Heart left ventricle (tissue), 16 donors: ENCODE measurements at regions not wholly inside any gene's neighbourhood (a gene's known extent, or its start where the extent isn't known, plus 50 kb on each side); places are given as distances from the start of the nearest gene placed in this dataset.
"Not testable (repeated sequence)": the region's sequence is repeated elsewhere in the genome, so short reads cannot be mapped to it uniquely, and the experiment has no call there.

ENCODE experiments used
- ATAC-seq, 4 donors: fragments of 200-7000 bp; cut with Tn5 transposase; one replicate each; pipeline ENCODE4 v1.9.1; 2020 to 2022; ENCODE audit warnings: moderate library complexity in 4 of 4, mild to moderate bottlenecking in 3 of 4, moderate number of reproducible peaks in 1 of 4
- DNase-seq, 5 donors: peaks; one replicate each; pipeline ENCODE4 v3.0.0-alpha.2; 2020
- H3K27ac ChIP-seq, 12 donors: fragments of 200-600 bp; sonication (generic) in 4 of 12; one replicate each; pipeline versions ENCODE4 v1.5.0 to v1.8.0; 2016 to 2022; ENCODE audit warnings: mild to moderate bottlenecking in 2 of 12
- H3K27me3 ChIP-seq, 9 donors: fragments of 200-600 bp; sonication (generic) in 2 of 9; one replicate each; pipeline versions ENCODE4 v1.5.1 to v1.8.0; 2016 to 2022; ENCODE audit warnings: mild to moderate bottlenecking in 3 of 9
- H3K36me3 ChIP-seq, 9 donors: fragments of 200-600 bp; sonication (generic) in 2 of 9; one replicate each; pipeline versions ENCODE4 v1.5.0 to v1.8.0; 2018 to 2022; ENCODE audit warnings: mild to moderate bottlenecking in 2 of 9
- H3K4me1 ChIP-seq, 12 donors: fragments of 200-600 bp; sonication (generic) in 4 of 12; one replicate each; pipeline versions ENCODE4 v1.5.0 to v1.8.0; 2016 to 2022; ENCODE audit warnings: mild to moderate bottlenecking in 3 of 12
- H3K4me3 ChIP-seq, 12 donors: fragments of 200-600 bp; sonication (generic) in 4 of 12; one replicate each; pipeline versions ENCODE4 v1.5.0 to v1.8.0; 2017 to 2022; ENCODE audit warnings: mild to moderate bottlenecking in 9 of 12, moderate library complexity in 4 of 12
- H3K9me3 ChIP-seq, 12 donors: fragments of 200-600 bp; sonication (generic) in 4 of 12; one replicate each; pipeline versions ENCODE4 v1.5.0 to v1.8.0; 2016 to 2022; ENCODE audit warnings: mild to moderate bottlenecking in 1 of 12
- WGBS, 4 donors: extraction: QIAGEN DNeasy Blood & Tissue Kit in 2 of 4; methylation state at CpG; one replicate each; pipeline versions ENCODE4 v1.1.5 to v1.1.7; 2013 to 2018; 5-methylcytosine and 5-hydroxymethylcytosine counted together
- intact Hi-C, 10 donors: fragments of 100-400 bp; cut with DNase I; formaldehyde crosslinking; loops; one replicate each; pipeline versions ENCODE4 v1.11.1 to v1.14.2; 2022
- donor health status: ischemic (EF 13 %, LVEDD 7.1; RV severe dilation, severe dysfunction).
- donor health status: healthy with polysubstance abuse.
- donor health status: DM: no; HTN: yes; CAD: no.
- donor health status: DM: no; HTN: no; CAD: no.
- donor health status: ischemic (EF 25% LVEDD 6.9; RV normal size, moderate dysfunction).
- donor health status: ischemic (EF 25% LVEDD 5.7; RV mildly dilated, moderate dysfunction).
- donor health status: healthy.
- donor health status: DM: yes; HTN: yes; CAD: no.
- donor health status: ischemic (EF 35%, LVEDD 5.7; RV mildly dilated, moderate dysfunction).
- donor health status: nonischemic (EF 11% LVEDD 7.7; RV severe dilation, severe dysfunction).
- donor health status: DM: yes; HTN: yes; CAD: no.
- donor health status: PGD.
- donor health status: ischemic (EF 29% LVEDD 5.4; RV normal size, mild dysfunction).
- donor health status: nonischemic (EF 23%, LVEDD 6.1; RV moderate dilation, normal function).

DNA sequence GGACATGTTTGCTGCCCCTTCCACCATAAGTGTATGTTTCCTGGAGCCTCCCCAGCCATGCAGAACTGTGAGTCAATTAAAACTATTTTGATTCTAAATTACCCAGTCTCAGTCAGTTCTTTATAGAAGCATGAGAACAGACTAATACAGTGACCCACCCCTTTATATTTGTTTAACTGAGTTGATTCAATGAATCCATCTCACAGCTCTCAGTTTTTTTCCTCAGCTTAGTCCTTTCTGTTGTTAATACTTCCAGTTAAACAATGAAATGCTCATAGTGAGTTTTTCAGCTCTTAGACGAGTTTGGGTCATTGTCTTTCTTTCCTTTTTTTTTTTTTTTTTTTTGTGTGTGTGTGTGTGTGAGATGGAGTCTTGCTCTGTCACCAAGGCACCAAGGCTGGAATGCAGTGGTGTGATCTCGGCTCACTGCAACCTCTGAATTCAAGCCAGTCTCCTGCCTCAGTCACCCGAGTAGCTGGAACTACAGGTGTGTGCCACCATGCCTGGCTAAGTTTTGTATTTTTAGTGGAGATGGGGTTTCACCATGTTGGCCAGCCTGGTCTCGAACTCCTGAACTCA is 627.4 kb downstream of the SPATA31A7 start:
- H3K4me1 ChIP-seq, ATAC-seq, H3K27ac ChIP-seq, H3K4me3 ChIP-seq, DNase-seq, H3K9me3 ChIP-seq, intact Hi-C loops, H3K36me3 ChIP-seq, H3K27me3 ChIP-seq: not testable (repeated sequence)
- WGBS, 4 donors = 60 to 78% methylated on average over 1 of the region's 4 CpGs; no CpG with 5 or more reads in 2 of the 4 donors

DNA sequence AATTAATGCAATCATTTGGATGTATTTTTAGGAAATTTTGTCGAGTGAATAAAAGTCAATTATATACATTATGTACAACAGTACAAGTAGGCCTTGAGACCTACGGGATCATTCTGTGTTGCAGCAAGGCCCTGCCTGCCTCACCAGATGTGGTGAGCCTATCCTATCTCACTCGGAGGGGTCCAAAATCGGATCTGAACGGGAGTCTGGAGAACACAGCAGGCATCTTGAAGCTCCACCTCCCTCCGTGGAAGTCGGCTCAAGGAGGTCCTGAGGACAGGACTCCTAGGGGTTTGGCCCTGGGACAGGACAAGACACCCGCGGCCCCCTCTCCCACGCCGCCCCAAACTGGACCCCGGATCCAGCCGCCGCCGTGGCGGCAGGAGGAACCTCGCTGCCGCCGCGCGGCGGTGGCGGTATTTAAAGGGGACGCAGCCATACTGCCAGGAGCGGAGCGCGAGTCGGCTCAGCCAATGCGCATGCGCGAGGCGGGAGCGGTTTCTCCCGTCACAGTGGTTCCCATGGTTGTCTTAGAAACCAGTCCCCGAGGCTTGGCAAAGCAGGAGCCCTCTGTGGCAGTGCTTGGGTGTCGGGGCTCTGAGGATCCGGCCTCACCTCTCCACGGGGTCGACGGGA is 663.9 kb downstream of the SPATA31A7 start:
- intact Hi-C loops, H3K36me3 ChIP-seq, H3K4me1 ChIP-seq, H3K27me3 ChIP-seq, H3K9me3 ChIP-seq: not testable (repeated sequence)
- peak in 3 of 4 donors; percentile 77 to 89 (median 81) for ATAC-seq
- WGBS, 4 donors = 0% methylated on average over 15 of the region's 40 CpGs; no CpG with 5 or more reads in 2 of the 4 donors
- Histone ChIP-seq H3K27ac (peak overlapping the region in 2 of 12 donors; percentile 38 to 60), H3K4me3 (peak overlapping the region in 10 of 12 donors; percentile 42 to 54 (median 47))
- peak; percentile 78 to 96 (median 87) for DNase-seq

DNA sequence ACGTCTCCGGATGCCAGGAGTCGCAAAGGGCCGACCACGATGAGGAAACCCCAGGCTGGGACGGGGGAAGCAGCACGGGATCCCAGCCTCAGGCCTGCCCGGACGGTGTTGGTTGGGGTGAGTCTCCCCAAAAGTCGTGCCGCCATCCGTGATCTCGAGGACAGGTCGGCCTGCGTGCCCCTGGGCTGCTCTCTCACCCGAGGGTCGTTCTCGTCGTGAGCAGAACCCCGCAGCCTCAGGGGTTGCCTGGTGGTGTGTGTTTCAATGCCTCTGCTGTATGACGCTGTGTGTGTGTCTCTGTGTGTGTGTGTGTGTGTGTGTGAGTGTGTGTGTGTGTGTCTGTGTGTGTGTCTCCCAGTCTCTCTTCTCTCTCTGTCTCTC is 664.4 kb downstream of the SPATA31A7 start:
- intact Hi-C loops, ATAC-seq, H3K4me1 ChIP-seq, H3K27me3 ChIP-seq, H3K9me3 ChIP-seq, H3K36me3 ChIP-seq: not testable (repeated sequence)
- 17 to 21% methylated on average over 7 to 8 of the region's 21 CpGs; no CpG with 5 or more reads in 2 of the 4 donors for WGBS, 4 donors
- Histone ChIP-seq H3K4me3 (peak overlapping the region in 10 of 12 donors; percentile 42 to 54 (median 47)), H3K27ac (peak overlapping the region in 2 of 12 donors; percentile 38 to 60)
- peak in 4 of 5 donors; percentile 1 to 41 (median 14) for DNase-seq

DNA sequence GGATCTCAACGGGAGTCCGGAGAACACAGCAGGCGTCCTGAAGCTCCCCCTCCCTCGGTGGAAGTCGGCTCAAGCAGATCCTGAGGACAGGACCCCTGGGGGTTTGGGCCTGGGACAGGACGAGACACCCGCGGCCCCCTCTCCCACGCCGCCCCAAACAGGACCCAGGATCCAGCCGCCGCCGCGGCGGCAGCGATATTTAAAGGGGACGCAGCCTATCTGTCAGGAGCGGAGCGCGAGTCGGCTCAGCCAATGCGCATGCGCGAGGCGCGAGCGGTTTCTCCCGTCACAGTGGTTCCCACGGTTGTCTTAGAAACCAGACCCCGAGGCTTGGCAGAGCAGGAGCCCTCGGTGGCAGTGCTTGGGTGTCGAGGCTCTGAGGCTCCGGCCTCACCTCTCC is 666.4 kb downstream of the SPATA31A7 start:
- ATAC-seq = peak; percentile 78 to 90 (median 88)
- H3K27me3 ChIP-seq, DNase-seq, H3K27ac ChIP-seq, intact Hi-C loops, H3K4me3 ChIP-seq, H3K36me3 ChIP-seq, H3K9me3 ChIP-seq, H3K4me1 ChIP-seq: not testable (repeated sequence)
- WGBS, 4 donors = no CpG with 5 or more reads among the region's 33 CpGs

DNA sequence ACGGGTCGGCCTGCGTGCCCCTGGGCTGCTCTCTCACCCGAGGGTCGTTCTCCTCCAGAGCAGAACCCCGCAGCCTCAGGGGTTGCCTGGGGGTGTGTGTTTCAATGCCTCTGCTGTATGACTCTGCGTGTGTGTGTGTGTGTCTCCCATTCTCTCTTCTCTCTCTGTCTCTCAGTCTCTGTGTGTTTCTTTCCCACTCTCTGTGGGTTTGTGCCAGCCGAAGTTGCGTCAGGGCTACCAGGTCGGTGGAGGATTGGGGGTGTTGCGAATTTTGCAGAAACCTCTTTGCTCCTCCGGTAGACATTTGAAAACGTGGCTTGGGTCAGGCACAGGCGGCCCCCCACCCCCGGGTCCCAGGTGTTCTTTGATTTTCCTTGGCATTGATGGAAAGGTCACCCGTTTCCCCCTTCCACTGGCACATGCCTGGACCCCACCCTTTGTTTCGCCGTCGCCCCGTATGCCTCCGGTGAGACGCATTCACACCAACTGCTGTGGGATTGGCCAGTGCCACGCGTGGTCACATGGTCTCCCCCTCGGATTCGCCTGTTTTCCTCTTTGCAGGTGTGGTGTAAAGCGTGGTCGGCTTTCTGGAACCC is 667.1 kb downstream of the SPATA31A7 start:
- 22 to 56% (median 51%) methylated on average over 4 to 8 of the region's 28 CpGs; no CpG with 5 or more reads in 1 of the 4 donors for WGBS, 4 donors
- H3K27ac ChIP-seq, ATAC-seq, H3K4me3 ChIP-seq, H3K9me3 ChIP-seq, H3K36me3 ChIP-seq, H3K27me3 ChIP-seq, intact Hi-C loops, H3K4me1 ChIP-seq: not testable (repeated sequence)
- peak in 2 of 5 donors; percentile 18 to 29 for DNase-seq

DNA sequence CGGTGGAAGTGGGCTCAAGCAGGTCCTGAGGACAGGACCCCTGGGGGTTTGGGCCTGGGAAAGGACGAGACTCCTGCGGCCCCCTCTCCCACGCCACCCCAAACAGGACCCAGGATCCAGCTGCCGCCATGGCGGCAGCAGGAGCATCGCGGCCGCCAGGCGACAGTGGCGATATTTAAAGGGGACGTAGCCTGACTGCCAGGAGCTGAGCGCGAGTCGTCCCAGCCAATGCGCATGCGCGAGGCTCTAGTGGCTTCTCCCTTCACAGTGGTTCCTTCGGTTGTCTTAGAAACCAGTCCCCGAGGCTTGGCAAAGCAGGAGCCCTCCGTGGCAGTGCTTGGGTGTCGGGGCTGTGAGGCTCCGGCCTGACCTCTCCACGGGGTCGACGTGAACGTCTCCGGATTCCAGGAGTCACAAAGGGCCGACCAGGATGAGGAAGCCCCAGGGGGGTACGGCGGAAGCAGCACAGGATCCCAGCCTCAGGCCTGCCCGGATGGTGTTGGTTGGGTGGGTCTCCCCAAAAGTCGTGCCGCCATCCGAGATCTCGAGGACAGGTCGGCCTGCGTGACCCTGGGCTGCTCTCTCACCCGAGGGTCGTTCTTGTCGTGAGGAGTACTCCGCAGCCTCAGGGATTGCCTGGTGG is 668.0 kb downstream of the SPATA31A7 start:
- DNase-seq, intact Hi-C loops, H3K27me3 ChIP-seq, H3K4me1 ChIP-seq, H3K36me3 ChIP-seq, H3K4me3 ChIP-seq, H3K27ac ChIP-seq, H3K9me3 ChIP-seq: not testable (repeated sequence)
- peak; percentile 67 to 94 (median 92) for ATAC-seq
- WGBS, 4 donors = no CpG with 5 or more reads among the region's 42 CpGs

DNA sequence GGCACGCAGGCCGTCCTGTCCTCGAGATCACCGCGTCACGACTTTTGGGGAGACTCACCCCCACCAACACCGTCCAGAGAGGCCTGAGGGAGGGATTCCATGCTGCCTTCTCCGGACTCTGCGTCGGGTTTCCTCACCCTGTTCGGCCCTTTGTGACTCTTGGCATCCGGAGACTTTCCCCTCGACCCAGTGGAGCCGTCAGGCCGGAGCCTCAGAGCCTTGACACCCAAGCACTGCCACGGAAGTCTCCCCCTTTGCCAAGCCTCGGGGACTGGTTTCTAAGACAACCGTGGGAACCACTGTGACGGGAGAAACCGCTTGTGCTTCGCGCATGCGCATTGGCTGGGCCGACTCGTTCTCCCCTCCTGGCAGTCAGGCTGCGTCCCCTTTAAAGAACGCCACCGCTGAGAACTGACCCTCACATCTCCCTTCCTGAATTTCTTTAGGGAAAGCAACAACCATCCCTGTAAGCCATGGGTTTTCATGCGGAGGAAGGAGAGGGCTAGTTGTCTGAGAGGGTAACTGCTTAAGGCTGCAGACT is 672.7 kb downstream of the SPATA31A7 start:
- H3K4me1 ChIP-seq, H3K27ac ChIP-seq, H3K36me3 ChIP-seq, H3K27me3 ChIP-seq, H3K9me3 ChIP-seq, intact Hi-C loops: not testable (repeated sequence)
- ATAC-seq (peak in 3 of 4 donors; percentile 50), DNase-seq (peak; percentile 72 to 92 (median 77))
- H3K4me3 ChIP-seq = peak overlapping the region in 2 of 12 donors; percentile 17 to 27
- WGBS, 4 donors = 6 to 30% (median 8%) methylated on average over 11 to 12 of the region's 29 CpGs; no CpG with 5 or more reads in 1 of the 4 donors

DNA sequence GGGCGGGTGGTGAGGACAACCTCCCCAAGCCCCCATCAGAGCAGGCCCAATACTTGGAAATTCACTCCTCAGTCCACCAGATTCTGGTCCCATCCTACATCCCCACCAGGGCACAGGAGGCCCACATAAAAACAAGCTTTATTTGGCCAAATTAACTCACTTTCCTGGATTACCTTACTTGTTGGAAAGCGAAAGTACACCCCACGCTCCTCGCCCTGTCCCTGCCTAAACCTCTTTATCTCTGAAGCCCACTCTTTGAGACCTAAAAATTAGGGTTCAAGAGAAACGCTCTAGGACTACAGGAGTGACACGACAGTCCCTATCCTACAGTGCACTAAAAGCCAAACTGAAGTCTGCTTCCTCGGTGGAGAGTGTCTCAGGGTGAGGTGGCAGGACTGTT is 674.6 kb downstream of the SPATA31A7 start:
- H3K36me3 ChIP-seq, H3K4me1 ChIP-seq, DNase-seq, H3K27ac ChIP-seq, H3K27me3 ChIP-seq, intact Hi-C loops, H3K4me3 ChIP-seq, ATAC-seq, H3K9me3 ChIP-seq: not testable (repeated sequence)
- 79 to 94% (median 91%) methylated on average over 4 to 5 of the region's 7 CpGs for WGBS, 4 donors

DNA sequence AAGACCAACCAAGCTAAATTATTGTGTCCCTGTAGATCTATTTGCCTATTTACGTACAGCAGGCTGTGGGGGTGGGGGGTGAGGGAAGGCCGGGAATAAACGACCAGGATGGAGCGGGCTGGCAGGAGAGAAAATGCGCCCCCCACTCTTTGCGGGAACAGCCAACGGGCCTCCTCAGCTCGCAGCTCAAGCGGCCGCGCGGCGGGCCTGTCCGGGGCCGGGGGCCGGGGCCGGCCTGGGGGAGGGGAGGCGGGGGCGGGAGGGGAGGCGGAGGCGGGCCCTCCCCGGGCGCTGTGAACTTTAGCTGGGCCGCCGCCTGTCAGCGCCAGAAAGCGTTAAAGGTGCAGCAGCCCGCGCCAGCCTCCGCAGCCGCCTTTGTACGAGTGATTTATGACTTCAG is 679.1 kb downstream of the SPATA31A7 start:
- H3K4me1 ChIP-seq, H3K9me3 ChIP-seq, H3K4me3 ChIP-seq, ATAC-seq, H3K27me3 ChIP-seq, DNase-seq, H3K36me3 ChIP-seq, intact Hi-C loops, H3K27ac ChIP-seq: not testable (repeated sequence)
- no CpG with 5 or more reads among the region's 32 CpGs for WGBS, 4 donors

DNA sequence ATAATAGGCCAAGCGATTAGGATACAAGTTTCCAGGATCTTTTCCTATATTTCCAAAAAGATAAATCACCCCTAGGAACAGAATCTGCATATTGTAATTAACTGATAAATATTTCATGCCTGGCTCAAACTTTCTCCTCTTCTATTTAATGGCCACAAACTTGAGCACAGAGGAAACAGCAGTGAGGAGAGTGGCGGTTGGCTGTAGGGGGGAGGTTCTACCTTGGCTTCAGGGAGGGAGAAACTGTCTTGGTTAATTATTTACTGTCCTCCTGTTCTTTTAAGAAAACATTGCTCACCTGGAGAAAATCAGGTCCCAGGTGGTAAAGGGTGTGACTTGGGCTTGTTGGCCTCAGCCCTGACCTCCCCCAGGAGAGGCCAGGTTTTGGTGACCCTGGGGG is 682.5 kb downstream of the SPATA31A7 start:
- H3K36me3 ChIP-seq, DNase-seq, H3K9me3 ChIP-seq, intact Hi-C loops, H3K4me1 ChIP-seq, H3K4me3 ChIP-seq, ATAC-seq, H3K27ac ChIP-seq, H3K27me3 ChIP-seq: not testable (repeated sequence)
- WGBS, 4 donors = 93 to 100% (median 97%) methylated on average over 1 of the region's 2 CpGs
